Gastroesophageal sphincter (tissue), 4 donors: ENCODE measurements at regions not wholly inside any gene's neighbourhood (a gene's known extent, or its start where the extent isn't known, plus 50 kb on each side); places are given as distances from the start of the nearest gene placed in this dataset.
"Not testable (repeated sequence)": the region's sequence is repeated elsewhere in the genome, so short reads cannot be mapped to it uniquely, and the experiment has no call there.

ENCODE experiments used
- ATAC-seq: fragments of 150-250 bp; one replicate; pipeline ENCODE4 v1.9.1; 2016; ENCODE audit warnings: mild to moderate bottlenecking, moderate library complexity
- H3K27ac ChIP-seq, 4 donors: fragments of 200-600 bp; sonication (generic) in 3 of 4; 1 replicate in 3 of 4; 2 replicates in 1 of 4; pipeline ENCODE4 v1.5.1; 2016 to 2019
- H3K27me3 ChIP-seq: fragments of 200-600 bp; sonication (generic); one replicate; pipeline ENCODE4 v1.5.1; 2019
- H3K36me3 ChIP-seq, 2 donors: fragments of 200-600 bp; sonication (generic); one replicate each; pipeline ENCODE4 v1.5.1; 2019; ENCODE audit warnings: control low read depth in 1 of 2
- H3K4me1 ChIP-seq, 3 donors: fragments of 200-600 bp; sonication (generic); 1 replicate in 2 of 3; 2 replicates in 1 of 3; pipeline ENCODE4 v1.5.1; 2016 to 2019; ENCODE audit warnings: control low read depth in 2 of 3
- H3K4me3 ChIP-seq, 2 donors: fragments of 200-600 bp; sonication (generic); one replicate each; pipeline ENCODE4 v1.5.1; 2019; ENCODE audit warnings: mild to moderate bottlenecking in 1 of 2, moderate library complexity in 1 of 2
- H3K9me3 ChIP-seq, 3 donors: fragments of 200-600 bp; sonication (generic); one replicate each; pipeline ENCODE4 v1.5.1; 2017 to 2019; ENCODE audit warnings: control low read depth in 2 of 3
- CTCF ChIP-seq, 4 experiments: fragments of 200-600 bp in 2 of 4; fragments of 450-650 bp in 2 of 4; sonication (generic) in 1 of 4; IDR thresholded peaks; one replicate each; pipeline ENCODE4 v1.5.1; 2017 to 2019; ENCODE audit warnings: antibody characterized with exemption in 4 of 4, mild to moderate bottlenecking in 2 of 4, moderate library complexity in 2 of 4
- EP300 ChIP-seq: sonication (generic); formaldehyde crosslinking; IDR thresholded peaks from one replicate; pipeline ENCODE4 v1.6.1; 2017; ENCODE audit warnings: antibody characterized with exemption, mild to moderate bottlenecking
- POLR2A ChIP-seq, 2 donors: fragments of 450-650 bp; IDR thresholded peaks; one replicate each; pipeline ENCODE4 v1.6.1; 2017; ENCODE audit warnings: antibody characterized with exemption in 2 of 2, mild to moderate bottlenecking in 2 of 2, moderate library complexity in 1 of 2
- POLR2AphosphoS5 ChIP-seq: sonication (generic); formaldehyde crosslinking; IDR thresholded peaks from one replicate; pipeline ENCODE4 v1.6.1; 2017; ENCODE audit warnings: antibody characterized with exemption
- WGBS, 2 donors: methylation state at CpG; one replicate each; pipeline ENCODE4 v1.1.5; 2018; ENCODE audit warnings: low coverage in 1 of 2; 5-methylcytosine and 5-hydroxymethylcytosine counted together

DNA sequence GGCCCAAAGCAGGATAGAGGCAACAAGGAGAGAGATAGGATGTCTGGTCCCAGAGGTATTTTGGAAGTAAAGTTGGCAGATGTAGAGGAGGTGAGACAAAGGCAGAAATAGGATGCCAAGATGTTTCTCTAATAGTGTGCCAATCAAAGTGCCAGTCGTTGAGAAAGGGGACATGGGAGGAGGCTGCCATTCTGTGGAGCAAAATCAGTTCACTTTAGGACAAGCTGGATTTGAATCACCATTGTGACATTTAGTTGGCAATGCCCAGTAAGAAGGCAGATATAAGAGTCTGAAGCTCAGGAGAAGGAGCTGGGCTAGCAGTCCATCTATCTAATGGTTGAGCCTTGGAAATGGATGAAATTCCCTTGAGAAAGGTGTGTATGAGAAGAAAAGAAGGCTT lies 53.8 kb downstream of the ADRB2 start:
- TF ChIP-seq POLR2A (IDR thresholded peaks at IDR 0.05) (no peak), CTCF (IDR thresholded peaks at IDR 0.05) (no peak), EP300 (no peak), POLR2AphosphoS5 (no peak)
- Histone ChIP-seq H3K36me3 (no peaks in the 10 kb centered on the region), H3K27ac (no peak overlapping the region), H3K27me3 (no peaks in the 10 kb centered on the region), H3K9me3 (no peaks in the 10 kb centered on the region), H3K4me3 (no peak overlapping the region), H3K4me1 (no peaks in the 10 kb centered on the region)
- ATAC-seq: no peak
- 71 to 73% methylated on average over 1 of the region's 1 CpG for WGBS, 2 donors

DNA sequence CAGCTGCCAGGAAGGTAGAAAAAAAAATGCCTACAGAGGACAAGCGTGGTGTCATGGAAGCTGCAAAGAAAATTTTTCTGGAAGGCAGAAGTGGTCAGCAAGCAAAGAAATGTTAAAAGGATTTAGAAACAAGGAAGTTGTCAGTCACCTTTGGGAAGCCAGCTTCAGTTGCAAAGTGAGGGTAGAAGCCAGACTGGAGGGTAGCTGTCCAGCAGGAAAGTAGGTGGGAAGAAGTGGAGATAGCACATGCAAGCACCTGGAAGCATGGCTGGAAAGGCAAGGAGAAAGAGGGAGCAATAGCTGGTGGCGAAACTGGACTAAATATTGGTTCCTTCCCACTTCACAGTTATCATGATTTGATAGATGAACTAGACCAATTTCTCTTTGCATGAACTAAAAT lies 54.3 kb downstream of the ADRB2 start:
- no peak for ATAC-seq
- TF ChIP-seq CTCF (IDR thresholded peaks at IDR 0.05): no peak
- no peak for TF ChIP-seq POLR2A (IDR thresholded peaks at IDR 0.05)
- no peak for TF ChIP-seq POLR2AphosphoS5
- TF ChIP-seq EP300: no peak
- no peaks in the 10 kb centered on the region for H3K9me3 ChIP-seq
- H3K27me3 ChIP-seq: no peaks in the 10 kb centered on the region
- H3K27ac ChIP-seq: no peak overlapping the region
- H3K4me3 ChIP-seq: no peak overlapping the region
- no peaks in the 10 kb centered on the region for H3K4me1 ChIP-seq
- WGBS, 2 donors: 90 to 100% methylated on average over 1 to 2 of the region's 2 CpGs
- no peaks in the 10 kb centered on the region for H3K36me3 ChIP-seq

GRCh38 chr5:148882332-148882731 lies 55.9 kb downstream of the ADRB2 start:
- no peaks in the 10 kb centered on the region for H3K9me3 ChIP-seq
- TF ChIP-seq CTCF (IDR thresholded peaks at IDR 0.05) (no peak), POLR2AphosphoS5 (no peak), EP300 (no peak), POLR2A (IDR thresholded peaks at IDR 0.05) (no peak)
- no peak overlapping the region for H3K4me3 ChIP-seq
- WGBS, 2 donors: 45 to 61% methylated on average over 2 of the region's 2 CpGs
- no peaks in the 10 kb centered on the region for H3K36me3 ChIP-seq
- H3K4me1 ChIP-seq: no peaks in the 10 kb centered on the region
- no peak for ATAC-seq
- no peaks in the 10 kb centered on the region for H3K27me3 ChIP-seq
- H3K27ac ChIP-seq: no peak overlapping the region

- H3K9me3 ChIP-seq: no peaks in the 10 kb centered on the region
- H3K4me1 ChIP-seq: no peaks in the 10 kb centered on the region
- no peak overlapping the region for H3K4me3 ChIP-seq
- whole genome bisulfite sequencing, 2 donors: 58 to 78% methylated on average over 3 of the region's 3 CpGs
- no peak for ATAC-seq
- H3K36me3 ChIP-seq: no peaks in the 10 kb centered on the region
- no peak overlapping the region for H3K27ac ChIP-seq
- TF ChIP-seq CTCF (IDR thresholded peaks at IDR 0.05): no peak
- no peak for TF ChIP-seq EP300
- TF ChIP-seq POLR2A (IDR thresholded peaks at IDR 0.05): no peak
- TF ChIP-seq POLR2AphosphoS5: no peak
- H3K27me3 ChIP-seq: no peaks in the 10 kb centered on the region
These were observed 58.1 kb downstream of the ADRB2 start for GRCh38 chr5:148884339-148885020.

DNA sequence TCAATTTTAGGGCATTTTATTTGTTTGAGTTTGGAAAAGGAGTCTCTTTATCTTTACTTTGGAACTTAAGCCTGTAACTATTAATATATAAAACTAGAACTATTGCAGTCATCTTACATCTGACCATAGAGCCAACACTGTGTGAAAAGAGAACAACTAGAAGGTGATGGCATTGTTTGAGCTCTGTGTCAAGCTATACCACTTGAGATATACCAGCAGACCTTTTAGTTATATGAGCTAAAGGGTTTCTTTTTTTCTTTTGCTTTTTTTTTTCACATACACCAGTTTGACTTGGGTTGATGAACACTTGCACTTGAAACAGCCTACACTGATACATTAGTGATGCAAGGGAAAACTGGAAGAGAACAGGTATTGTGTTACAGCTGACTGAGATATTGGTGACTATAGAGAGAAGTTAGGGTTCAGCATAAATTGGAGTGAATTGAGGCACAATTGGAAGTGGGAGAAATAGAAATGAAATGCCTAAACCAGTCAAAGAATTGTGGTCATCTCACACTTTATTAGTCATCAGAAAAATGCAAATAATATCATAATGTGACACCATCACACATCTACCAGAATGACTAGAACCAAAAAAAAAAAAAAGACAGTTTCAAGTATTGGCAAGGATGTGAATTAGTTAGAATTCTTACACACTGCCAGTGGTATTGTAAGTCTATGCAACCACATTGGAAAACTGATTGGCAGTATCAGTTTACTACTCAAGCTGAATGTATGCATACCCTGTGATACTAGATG lies 60.9 kb downstream of the ADRB2 start:
- no peak for TF ChIP-seq POLR2A (IDR thresholded peaks at IDR 0.05)
- no peak for TF ChIP-seq POLR2AphosphoS5
- no peak for TF ChIP-seq EP300
- TF ChIP-seq CTCF (IDR thresholded peaks at IDR 0.05): no peak
- ATAC-seq: no peak
- no peaks in the 10 kb centered on the region for H3K9me3 ChIP-seq
- H3K27me3 ChIP-seq: no peaks in the 10 kb centered on the region
- H3K4me3 ChIP-seq: no peak overlapping the region
- H3K4me1 ChIP-seq: no peaks in the 10 kb centered on the region
- H3K36me3 ChIP-seq: no peaks in the 10 kb centered on the region
- no peak overlapping the region for H3K27ac ChIP-seq

- not testable (repeated sequence) for ATAC-seq, H3K36me3 ChIP-seq, H3K27me3 ChIP-seq, H3K4me3 ChIP-seq, H3K27ac ChIP-seq, H3K4me1 ChIP-seq
- peaks cover 0 to 13% (median 0%) of the 10 kb centered on the region in 3 donors for H3K9me3 ChIP-seq
- 77 to 87% methylated on average over 4 to 5 of the region's 5 CpGs for WGBS, 2 donors
These were observed 63.5 kb downstream of the ADRB2 start for GRCh38 chr5:148889936-148890335.

DNA sequence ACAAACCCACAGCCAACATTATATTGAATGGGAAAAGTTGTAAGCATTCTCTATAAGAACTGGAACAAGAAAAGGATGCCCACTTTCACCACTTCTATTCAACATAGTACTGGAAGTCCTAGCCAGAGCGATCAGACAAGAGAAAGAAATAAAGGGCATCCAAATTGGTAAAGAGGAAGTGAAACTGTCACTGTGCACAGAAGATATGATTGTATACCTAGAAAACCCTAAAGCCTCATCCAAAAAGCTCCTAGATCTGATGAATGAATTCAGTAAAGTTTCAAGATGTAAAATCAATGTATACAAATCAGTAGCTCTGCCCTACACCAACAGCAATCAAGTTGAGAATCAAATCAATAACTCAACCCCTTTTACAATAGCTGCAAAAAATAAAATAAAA lies 69.0 kb downstream of the ADRB2 start:
- H3K36me3 ChIP-seq, H3K4me1 ChIP-seq, ATAC-seq, H3K27me3 ChIP-seq, H3K27ac ChIP-seq, H3K4me3 ChIP-seq: not testable (repeated sequence)
- H3K9me3 ChIP-seq: peaks cover 0 to 17% (median 0%) of the 10 kb centered on the region in 3 donors
- 88 to 100% methylated on average over 1 of the region's 1 CpG for WGBS, 2 donors
